Kidney epithelial cell (primary cell): ENCODE measurements at regions not wholly inside any gene's neighbourhood (a gene's known extent, or its start where the extent isn't known, plus 50 kb on each side); places are given as distances from the start of the nearest gene placed in this dataset.
"Not testable (repeated sequence)": the region's sequence is repeated elsewhere in the genome, so short reads cannot be mapped to it uniquely, and the experiment has no call there.

ENCODE experiments used
- DNase-seq: peaks from one replicate; pipeline ENCODE4 v3.0.0-alpha.2; 2010; ENCODE audit warnings: low read depth
- H3K27me3 ChIP-seq: 2 replicates; pipeline ENCODE4 v1.6.0; 2011; ENCODE audit warnings: low read length; ENCODE audit not compliant: control insufficient read depth, insufficient read depth
- H3K36me3 ChIP-seq: 2 replicates; pipeline ENCODE4 v1.5.1; 2011; ENCODE audit warnings: low read length; ENCODE audit not compliant: control insufficient read depth, insufficient read depth
- H3K4me3 ChIP-seq: 2 replicates; pipeline ENCODE4 v1.5.1; 2011; ENCODE audit warnings: low read depth, mild to moderate bottlenecking, control low read depth, low read length
- TF ChIP-seq, protein P1 (sequence below): IDR thresholded peaks from 2 replicates; pipeline ENCODE4 v1.5.1; 2011; ENCODE audit warnings: mild to moderate bottlenecking, moderate library complexity, low read length, control low read depth, inconsistent platforms; ENCODE audit not compliant: insufficient read depth, poor library complexity, severe bottlenecking

DNA sequence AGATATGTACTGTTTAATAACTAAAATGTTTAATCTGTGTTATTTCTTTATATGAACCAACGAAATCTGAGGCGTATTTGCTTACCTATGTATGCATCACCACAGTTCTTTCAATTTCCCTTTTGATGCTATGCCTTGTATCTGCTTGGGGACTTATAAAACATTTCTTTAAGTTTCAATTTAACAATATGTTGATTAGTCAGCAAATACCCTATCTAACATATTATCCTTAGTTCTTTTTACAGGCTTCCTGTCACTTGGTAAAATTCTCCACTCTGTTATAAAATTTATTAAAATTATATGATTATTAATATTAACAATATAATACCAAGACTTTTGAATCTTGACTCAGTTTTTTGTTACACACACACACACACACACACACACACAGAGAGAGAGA lies 174.3 kb downstream of the CPS1 start:
- no peaks in the 10 kb centered on the region for H3K27me3 ChIP-seq
- no peak overlapping the region for H3K4me3 ChIP-seq
- TF ChIP-seq, protein P1, sequence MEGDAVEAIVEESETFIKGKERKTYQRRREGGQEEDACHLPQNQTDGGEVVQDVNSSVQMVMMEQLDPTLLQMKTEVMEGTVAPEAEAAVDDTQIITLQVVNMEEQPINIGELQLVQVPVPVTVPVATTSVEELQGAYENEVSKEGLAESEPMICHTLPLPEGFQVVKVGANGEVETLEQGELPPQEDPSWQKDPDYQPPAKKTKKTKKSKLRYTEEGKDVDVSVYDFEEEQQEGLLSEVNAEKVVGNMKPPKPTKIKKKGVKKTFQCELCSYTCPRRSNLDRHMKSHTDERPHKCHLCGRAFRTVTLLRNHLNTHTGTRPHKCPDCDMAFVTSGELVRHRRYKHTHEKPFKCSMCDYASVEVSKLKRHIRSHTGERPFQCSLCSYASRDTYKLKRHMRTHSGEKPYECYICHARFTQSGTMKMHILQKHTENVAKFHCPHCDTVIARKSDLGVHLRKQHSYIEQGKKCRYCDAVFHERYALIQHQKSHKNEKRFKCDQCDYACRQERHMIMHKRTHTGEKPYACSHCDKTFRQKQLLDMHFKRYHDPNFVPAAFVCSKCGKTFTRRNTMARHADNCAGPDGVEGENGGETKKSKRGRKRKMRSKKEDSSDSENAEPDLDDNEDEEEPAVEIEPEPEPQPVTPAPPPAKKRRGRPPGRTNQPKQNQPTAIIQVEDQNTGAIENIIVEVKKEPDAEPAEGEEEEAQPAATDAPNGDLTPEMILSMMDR: no peak
- DNase-seq: no peak
- no peaks in the 10 kb centered on the region for H3K36me3 ChIP-seq

DNA sequence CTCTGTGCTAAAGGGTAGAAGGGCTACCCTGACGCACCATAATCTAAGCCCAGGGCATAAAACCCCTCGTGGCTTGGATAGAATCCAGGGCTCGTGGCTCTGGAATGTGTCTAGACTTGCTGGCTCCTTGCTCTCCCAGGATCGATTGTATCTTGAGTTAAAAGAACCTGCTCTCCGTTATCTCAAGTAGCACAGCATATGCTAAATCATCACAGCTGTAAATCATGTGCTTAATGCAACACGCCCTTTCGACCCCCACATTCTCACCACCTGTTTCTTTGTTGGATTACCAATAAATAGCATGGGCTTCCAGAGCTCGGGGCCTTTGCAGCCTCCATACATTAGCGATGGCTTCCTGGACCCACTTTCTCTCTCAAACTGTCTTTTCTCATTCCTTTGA lies 190.4 kb downstream of the CPS1 start:
- not testable (repeated sequence) for H3K36me3 ChIP-seq, H3K4me3 ChIP-seq, DNase-seq, H3K27me3 ChIP-seq

DNA sequence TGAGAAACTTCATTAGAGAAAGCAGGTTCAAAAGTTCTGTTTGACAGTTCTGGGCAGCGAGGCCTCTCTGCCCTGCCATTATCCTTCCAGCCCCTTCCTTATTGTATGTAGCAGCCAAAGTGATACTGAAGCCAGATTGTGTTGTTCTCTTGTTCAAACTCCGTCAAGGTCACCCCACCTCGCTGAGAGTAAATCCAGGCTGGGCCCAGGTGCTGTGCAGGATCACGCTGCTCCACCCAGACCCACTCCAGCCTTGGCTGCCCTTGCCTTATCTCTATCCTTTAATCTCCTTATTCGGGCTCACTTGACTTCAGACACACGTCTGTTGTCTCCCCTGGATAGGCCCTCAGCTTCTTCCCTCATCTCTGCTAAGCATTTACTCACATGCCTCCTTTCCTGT lies 196.1 kb downstream of the CPS1 start:
- no peaks in the 10 kb centered on the region for H3K36me3 ChIP-seq
- TF ChIP-seq, protein P1: no peak
- DNase-seq: no peak
- no peak overlapping the region for H3K4me3 ChIP-seq
- no peaks in the 10 kb centered on the region for H3K27me3 ChIP-seq

DNA sequence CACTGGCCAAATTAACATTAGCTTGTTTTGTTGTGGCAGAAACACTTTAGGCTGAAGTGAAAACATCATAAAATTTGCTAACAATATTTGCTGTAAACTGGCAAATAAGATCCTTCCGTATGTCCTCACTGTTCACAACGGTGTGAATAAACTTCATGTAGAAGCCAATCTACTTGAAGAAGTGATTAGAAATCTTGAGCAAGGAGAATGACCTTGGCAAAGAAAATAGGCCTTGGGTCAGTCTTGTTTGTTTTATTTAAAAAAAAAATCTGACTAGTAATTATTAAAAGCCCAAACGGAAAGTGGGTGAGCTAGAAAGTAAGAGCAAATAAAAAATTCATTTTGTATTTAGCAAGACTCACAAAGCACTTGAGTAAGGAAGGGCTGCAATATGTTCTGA lies 197.0 kb downstream of the CPS1 start:
- TF ChIP-seq, protein P1: no peak
- Histone ChIP-seq H3K36me3 (no peaks in the 10 kb centered on the region), H3K4me3 (no peak overlapping the region), H3K27me3 (no peaks in the 10 kb centered on the region)
- DNase-seq: no peak

DNA sequence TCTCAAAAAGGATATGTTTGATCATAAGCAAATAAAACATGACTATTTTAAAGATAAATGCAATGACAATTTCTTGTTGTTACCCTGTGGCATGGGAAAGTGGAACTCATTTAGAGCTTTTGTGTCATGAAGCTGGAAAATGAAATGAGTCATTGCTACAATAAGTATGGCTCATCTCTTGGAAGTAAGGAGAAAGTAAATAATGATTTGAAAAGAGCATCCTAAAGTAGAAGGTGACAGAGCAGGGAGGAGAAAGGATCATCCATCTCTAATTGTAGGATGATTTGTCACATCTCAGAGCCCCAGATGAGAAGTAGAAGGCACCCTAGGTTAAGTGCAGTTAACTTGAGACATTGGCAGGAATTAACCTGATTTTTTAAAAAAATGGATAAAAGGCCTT lies 200.5 kb downstream of the CPS1 start:
- no peaks in the 10 kb centered on the region for H3K27me3 ChIP-seq
- TF ChIP-seq, protein P1: no peak
- no peak overlapping the region for H3K4me3 ChIP-seq
- DNase-seq: no peak
- no peaks in the 10 kb centered on the region for H3K36me3 ChIP-seq

DNA sequence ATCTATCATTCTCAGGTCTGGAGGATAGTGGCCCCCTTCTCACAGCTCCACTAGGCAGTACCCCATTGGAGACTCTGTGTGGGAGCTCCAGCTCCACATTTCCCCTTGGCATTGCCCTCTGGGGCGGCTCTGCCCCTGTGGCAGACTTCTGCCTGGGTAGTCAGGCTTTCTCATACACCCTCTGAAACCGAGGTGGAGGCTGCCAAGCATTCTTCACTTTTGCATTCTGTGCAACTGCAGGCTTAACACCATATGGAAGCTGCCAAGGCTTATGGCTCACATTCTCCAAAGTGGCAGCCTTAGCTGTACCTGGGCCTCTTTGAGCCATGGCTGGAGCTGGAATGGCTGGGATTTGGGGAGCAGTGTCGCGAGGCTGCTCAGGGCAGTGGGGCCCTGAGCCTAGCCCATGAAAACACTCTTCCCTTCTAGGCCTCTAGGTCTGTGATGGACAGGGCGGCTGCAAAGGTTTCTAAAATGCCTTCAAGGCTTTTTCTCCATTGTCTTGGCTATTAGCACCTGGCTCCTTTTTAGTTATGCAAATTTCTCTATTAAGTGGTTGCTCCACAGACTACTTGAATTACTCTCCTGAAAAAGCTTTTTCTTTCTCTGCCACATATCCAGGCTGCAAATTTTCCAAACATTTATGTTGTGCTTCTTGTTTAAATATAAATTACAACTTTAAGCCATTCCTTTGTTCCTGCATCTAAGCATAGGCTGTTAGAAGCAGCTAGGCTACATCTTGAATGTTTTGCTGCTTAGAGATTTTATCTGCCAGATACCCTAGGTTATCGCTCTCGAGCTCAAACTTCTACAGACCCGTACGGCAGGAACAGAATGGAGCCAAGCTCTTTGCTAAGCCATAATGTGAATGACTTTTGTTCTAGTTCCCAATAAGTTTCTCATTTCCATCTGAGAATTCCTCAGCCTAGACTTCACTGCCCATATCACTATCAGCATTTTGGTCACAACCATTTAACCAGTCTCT lies 206.5 kb downstream of the CPS1 start:
- DNase-seq: no peak
- Histone ChIP-seq H3K27me3 (no peaks in the 10 kb centered on the region), H3K4me3 (no peak overlapping the region), H3K36me3 (no peaks in the 10 kb centered on the region)
- TF ChIP-seq, protein P1: no peak
